H9 (cell line): ENCODE measurements at regions not wholly inside any gene's neighbourhood (a gene's known extent, or its start where the extent isn't known, plus 50 kb on each side); places are given as distances from the start of the nearest gene placed in this dataset.
A peak's percentile ranks its signal among the peaks of the same experiment; 100 is the strongest.

ENCODE experiments used
- DNase-seq: peaks from one replicate; pipeline ENCODE4 v3.0.0-alpha.2; 2017
- H2AFZ ChIP-seq: one replicate; pipeline ENCODE4 v1.6.1; 2013; ENCODE audit warnings: mild to moderate bottlenecking, low read length, control low read depth, moderate library complexity
- H2AK5ac ChIP-seq: 2 replicates; pipeline ENCODE4 v1.6.1; 2013; ENCODE audit warnings: low read length, control low read depth, mixed read lengths; ENCODE audit not compliant: insufficient read length
- H2BK120ac ChIP-seq: one replicate; pipeline ENCODE4 v1.6.1; 2013; ENCODE audit warnings: low read depth, mild to moderate bottlenecking, low read length, control low read depth, inconsistent platforms; ENCODE audit not compliant: poor library complexity, severe bottlenecking
- H2BK12ac ChIP-seq: 2 replicates; pipeline ENCODE4 v1.6.1; 2013; ENCODE audit warnings: low read length, control low read depth, mixed read lengths, low read depth; ENCODE audit not compliant: insufficient read length
- H2BK15ac ChIP-seq: 2 replicates; pipeline ENCODE4 v1.6.1; 2013; ENCODE audit warnings: low read depth, low read length, control low read depth
- H2BK20ac ChIP-seq: one replicate; pipeline ENCODE4 v1.6.1; 2013; ENCODE audit warnings: low read depth, mild to moderate bottlenecking, low read length, control low read depth, inconsistent platforms; ENCODE audit not compliant: poor library complexity, severe bottlenecking
- H2BK5ac ChIP-seq: 2 replicates; pipeline ENCODE4 v1.6.1; 2013; ENCODE audit warnings: low read length, control low read depth, mixed read lengths; ENCODE audit not compliant: insufficient read length
- H3K14ac ChIP-seq: 2 replicates; pipeline ENCODE4 v1.6.1; 2013; ENCODE audit warnings: low read length, control low read depth; ENCODE audit not compliant: insufficient read depth
- H3K18ac ChIP-seq: 2 replicates; pipeline ENCODE4 v1.6.1; 2013; ENCODE audit warnings: low read depth, mild to moderate bottlenecking, mixed read lengths, low read length, control low read depth; ENCODE audit not compliant: insufficient read length
- H3K23ac ChIP-seq: 2 replicates; pipeline ENCODE4 v1.6.1; 2013; ENCODE audit warnings: low read length, control low read depth, mixed read lengths, low read depth; ENCODE audit not compliant: insufficient read length
- H3K23me2 ChIP-seq: 2 replicates; pipeline ENCODE4 v1.6.1; 2013; ENCODE audit warnings: low read depth, mild to moderate bottlenecking, mixed read lengths, low read length, control low read depth; ENCODE audit not compliant: insufficient read length, poor library complexity, severe bottlenecking
- H3K27ac ChIP-seq: 2 replicates; pipeline ENCODE4 v1.5.1; 2013; ENCODE audit warnings: low read length, control low read depth, mixed read lengths, low read depth; ENCODE audit not compliant: insufficient read length
- H3K27me3 ChIP-seq: 2 replicates; pipeline ENCODE4 v1.6.1; 2013; ENCODE audit warnings: low read length, control low read depth, inconsistent platforms; ENCODE audit not compliant: insufficient read depth
- H3K4ac ChIP-seq: 2 replicates; pipeline ENCODE4 v1.6.1; 2013; ENCODE audit warnings: low read depth, mild to moderate bottlenecking, control low read depth, inconsistent platforms, low read length, moderate library complexity
- H3K4me1 ChIP-seq: 2 replicates; pipeline ENCODE4 v1.6.1; 2013; ENCODE audit warnings: low read length, control low read depth, inconsistent platforms; ENCODE audit not compliant: insufficient read depth
- H3K4me2 ChIP-seq: 2 replicates; pipeline ENCODE4 v1.6.1; 2013; ENCODE audit warnings: low read length, control low read depth, mixed read lengths; ENCODE audit not compliant: insufficient read length, insufficient read depth
- H3K56ac ChIP-seq: 2 replicates; pipeline ENCODE4 v1.6.1; 2013; ENCODE audit warnings: low read depth, mild to moderate bottlenecking, mixed read lengths, low read length, control low read depth; ENCODE audit not compliant: insufficient read length
- H3K79me1 ChIP-seq: 2 replicates; pipeline ENCODE4 v1.6.1; 2013; ENCODE audit warnings: low read depth, mild to moderate bottlenecking, moderate library complexity, low read length, control low read depth, inconsistent platforms; ENCODE audit not compliant: insufficient read depth, poor library complexity, severe bottlenecking
- H3K79me2 ChIP-seq: 2 replicates; pipeline ENCODE4 v1.6.1; 2013; ENCODE audit warnings: low read length, control low read depth, inconsistent platforms; ENCODE audit not compliant: insufficient read depth
- H3K9ac ChIP-seq: 2 replicates; pipeline ENCODE4 v1.6.1; 2013; ENCODE audit warnings: low read length, control low read depth, mixed read lengths; ENCODE audit not compliant: insufficient read length; ENCODE audit errors: extremely low read depth
- H3K9me3 ChIP-seq: one replicate; pipeline ENCODE4 v1.6.1; 2013; ENCODE audit warnings: low read depth, low read length, inconsistent platforms; ENCODE audit not compliant: control insufficient read depth
- H3T11ph ChIP-seq: one replicate; pipeline ENCODE4 v1.6.1; 2013; ENCODE audit warnings: mild to moderate bottlenecking, low read length, control low read depth, inconsistent platforms
- H4K20me1 ChIP-seq: one replicate; pipeline ENCODE4 v1.6.1; 2013; ENCODE audit not compliant: control insufficient read depth, insufficient read length, insufficient read depth
- H4K5ac ChIP-seq: 2 replicates; pipeline ENCODE4 v1.6.1; 2013; ENCODE audit warnings: low read depth, mild to moderate bottlenecking, mixed read lengths, low read length, control low read depth; ENCODE audit not compliant: insufficient read length
- H4K8ac ChIP-seq: replicated peaks from 2 replicates; pipeline ENCODE4 v1.6.1; 2013; ENCODE audit warnings: low read length, control low read depth, mixed read lengths, low read depth; ENCODE audit not compliant: insufficient read length
- H4K91ac ChIP-seq: 2 replicates; pipeline ENCODE4 v1.6.1; 2013; ENCODE audit warnings: low read depth, mild to moderate bottlenecking, moderate library complexity, mixed read lengths, low read length, control low read depth; ENCODE audit not compliant: insufficient read length
- H3K27ac Mint-ChIP-seq, 3 experiments: 2 replicates in 2 of 3; 3 replicates in 1 of 3; pipeline ENCODE4 v1.8.0; 2020 to 2021; ENCODE audit warnings: mixed read lengths in 3 of 3, mild to moderate bottlenecking in 1 of 3, moderate library complexity in 1 of 3
- H3K27me3 Mint-ChIP-seq: 2 replicates; pipeline ENCODE4 v1.8.0; 2021; ENCODE audit warnings: low read depth, mild to moderate bottlenecking, moderate library complexity, mixed read lengths
- H3K36me3 Mint-ChIP-seq, 3 experiments: 2 replicates in 2 of 3; 3 replicates in 1 of 3; pipeline ENCODE4 v1.8.0; 2020 to 2021; ENCODE audit warnings: low read depth in 3 of 3, mixed read lengths in 3 of 3; ENCODE audit not compliant: insufficient read depth in 1 of 3
- H3K4me1 Mint-ChIP-seq, 2 experiments: 2 replicates each; pipeline ENCODE4 v1.8.0; 2020; ENCODE audit warnings: mixed read lengths in 2 of 2
- H3K4me3 Mint-ChIP-seq, 2 experiments: 2 replicates in 1 of 2; 3 replicates in 1 of 2; pipeline ENCODE4 v1.8.0; 2020 to 2021; ENCODE audit warnings: mild to moderate bottlenecking in 2 of 2, mixed read lengths in 2 of 2, moderate library complexity in 1 of 2
- H3K9me3 Mint-ChIP-seq, 2 experiments: 2 replicates in 1 of 2; 3 replicates in 1 of 2; pipeline ENCODE4 v1.8.0; 2020; ENCODE audit warnings: mild to moderate bottlenecking in 2 of 2, mixed read lengths in 2 of 2, moderate library complexity in 1 of 2
- WGBS: extraction: QIAGEN DNeasy Blood & Tissue Kit; methylation state at CpG from one replicate; pipeline ENCODE4 v1.1.7; 2013; ENCODE audit warnings: missing lambda C conversion rate, low lambda C conversion rate, mixed read lengths; ENCODE audit not compliant: insufficient read length; ENCODE audit errors: extremely low coverage; 5-methylcytosine and 5-hydroxymethylcytosine counted together
- TF ChIP-seq, protein P1 (sequence below): fragments of 200-600 bp; sonication (generic); conservative IDR thresholded peaks from 3 replicates; pipeline ENCODE4 v1.8.0; 2021; ENCODE audit warnings: antibody characterized with exemption, mild to moderate bottlenecking

DNA sequence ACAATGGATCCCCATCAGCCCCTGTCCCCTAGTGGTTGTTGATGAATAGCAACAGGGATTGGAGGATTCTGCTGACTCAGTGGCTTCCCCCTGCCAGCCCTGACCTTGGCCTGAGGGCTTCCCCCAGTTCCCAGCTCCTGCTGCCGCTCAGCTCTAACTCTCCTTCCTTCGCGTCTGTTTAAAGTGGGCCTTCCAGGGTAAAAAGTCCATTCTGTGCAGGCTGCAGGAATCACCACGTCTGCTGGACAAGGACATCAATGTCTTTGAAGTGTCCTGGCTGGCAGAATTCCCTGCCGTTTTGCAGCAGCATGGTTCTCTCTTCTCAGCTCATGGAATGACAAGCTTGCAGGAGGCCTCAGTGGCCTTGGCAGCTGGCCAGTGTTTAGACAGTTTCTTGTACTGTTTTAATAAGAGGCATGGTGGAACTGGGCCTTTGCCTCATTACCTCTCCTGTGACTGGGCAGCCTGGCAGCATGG, 152.5 kb upstream of the STX18 start:
- Histone ChIP-seq H3K27me3 (no peaks in the 10 kb centered on the region), H3K4me1 (no peaks in the 10 kb centered on the region), H3K27ac (no peak overlapping the region), H2BK20ac (no peak overlapping the region), H3K9ac (no peak overlapping the region), H3K4me2 (no peak overlapping the region), H4K20me1 (no peaks in the 10 kb centered on the region), H4K91ac (no peak overlapping the region), H3K14ac (no peak overlapping the region), H4K5ac (no peak overlapping the region), H2AK5ac (no peak overlapping the region), H3K79me2 (no peaks in the 10 kb centered on the region; the same call in 1 of the 2 replicates), H3K23me2 (no peaks in the 10 kb centered on the region), H3K9me3 (no peaks in the 10 kb centered on the region), H2BK5ac (no peak overlapping the region), H2BK12ac (no peak overlapping the region), H3T11ph (no peak overlapping the region), H2BK15ac (no peak overlapping the region), H3K18ac (no peak overlapping the region), H3K56ac (no peak overlapping the region), H2BK120ac (no peak overlapping the region), H3K79me1 (no peaks in the 10 kb centered on the region), H3K4ac (no peak overlapping the region), H3K23ac (no peak overlapping the region), H2AFZ (no peak overlapping the region), H4K8ac (no peak overlapping the region)
- H3K4me3 Mint-ChIP-seq = no peak overlapping the region
- WGBS = no CpG with 5 or more reads among the region's 5 CpGs
- 0 out of 7 replicates have a peak overlapping the region, but pooled peaks of 1 of the 3 experiments have one; percentile 2 for H3K27ac Mint-ChIP-seq
- DNase-seq = peak; percentile 75
- peaks cover 25% of the 10 kb centered on the region for H3K27me3 Mint-ChIP-seq
- peaks cover 13 to 17% of the 10 kb centered on the region in 2 experiments for H3K4me1 Mint-ChIP-seq
- peaks cover 4 to 10% (median 6%) of the 10 kb centered on the region in 3 experiments; a peak in 3 of 7 replicates for H3K36me3 Mint-ChIP-seq
- TF ChIP-seq, protein P1, sequence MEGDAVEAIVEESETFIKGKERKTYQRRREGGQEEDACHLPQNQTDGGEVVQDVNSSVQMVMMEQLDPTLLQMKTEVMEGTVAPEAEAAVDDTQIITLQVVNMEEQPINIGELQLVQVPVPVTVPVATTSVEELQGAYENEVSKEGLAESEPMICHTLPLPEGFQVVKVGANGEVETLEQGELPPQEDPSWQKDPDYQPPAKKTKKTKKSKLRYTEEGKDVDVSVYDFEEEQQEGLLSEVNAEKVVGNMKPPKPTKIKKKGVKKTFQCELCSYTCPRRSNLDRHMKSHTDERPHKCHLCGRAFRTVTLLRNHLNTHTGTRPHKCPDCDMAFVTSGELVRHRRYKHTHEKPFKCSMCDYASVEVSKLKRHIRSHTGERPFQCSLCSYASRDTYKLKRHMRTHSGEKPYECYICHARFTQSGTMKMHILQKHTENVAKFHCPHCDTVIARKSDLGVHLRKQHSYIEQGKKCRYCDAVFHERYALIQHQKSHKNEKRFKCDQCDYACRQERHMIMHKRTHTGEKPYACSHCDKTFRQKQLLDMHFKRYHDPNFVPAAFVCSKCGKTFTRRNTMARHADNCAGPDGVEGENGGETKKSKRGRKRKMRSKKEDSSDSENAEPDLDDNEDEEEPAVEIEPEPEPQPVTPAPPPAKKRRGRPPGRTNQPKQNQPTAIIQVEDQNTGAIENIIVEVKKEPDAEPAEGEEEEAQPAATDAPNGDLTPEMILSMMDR = peak; percentile 70
- no peaks in the 10 kb centered on the region; a peak in 1 of 5 replicates for H3K9me3 Mint-ChIP-seq
